GM12878 (cell line): ENCODE measurements at regions not wholly inside any gene's neighbourhood (a gene's known extent, or its start where the extent isn't known, plus 50 kb on each side); places are given as distances from the start of the nearest gene placed in this dataset.
"Not testable (repeated sequence)": the region's sequence is repeated elsewhere in the genome, so short reads cannot be mapped to it uniquely, and the experiment has no call there.

Source experiments
- ATAC-seq: fragments of 200-7000 bp; cut with Tn5 transposase; 3 replicates; pipeline ENCODE4 v1.9.1; 2020; ENCODE audit warnings: mild to moderate bottlenecking, moderate library complexity
- BruUV-seq: library from RNA; stranded (reverse); fragments of 400-500 nt; replicated peaks from 2 replicates; lab custom pipeline; 2021; lab: Mats Ljungman, UMichigan
- CTCF ChIA-PET: fragments of 300-600 bp; sonication (Branson Sonifier 250); formaldehyde crosslinking; extraction: SDS; loops from one replicate; lab custom pipeline; 2021; ENCODE audit warnings: inconsistent platforms; lab: Yijun Ruan, JAX
- POLR2A ChIA-PET: fragments of 350-600 bp; formaldehyde crosslinking; extraction: SDS; loops from one replicate; lab custom pipeline; 2021; ENCODE audit warnings: inconsistent platforms; lab: Charles Lee
- RAD21 ChIA-PET: fragments of 300-600 bp; sonication (Branson Sonifier 250); formaldehyde crosslinking; loops from one replicate; lab custom pipeline; 2023; ENCODE audit warnings: antibody characterized with exemption; ENCODE audit not compliant: unreplicated experiment; lab: Charles Lee
- SMC1A ChIA-PET: fragments of 300-600 bp; sonication (Branson Sonifier 250); formaldehyde crosslinking; loops from one replicate; lab custom pipeline; 2023; ENCODE audit not compliant: unreplicated experiment, uncharacterized antibody; lab: Charles Lee
- DNase-seq: peaks from one replicate; pipeline ENCODE4 v3.0.0-alpha.2; 2011; ENCODE audit warnings: low read depth, low spot score
- FAIRE-seq: peaks from 3 replicates; lab custom pipeline; 2011; peaks lifted over from hg19 to GRCh38; lab: Jason Lieb, UNC
- H2AFZ ChIP-seq: 2 replicates; pipeline ENCODE4 v1.6.0; 2011; ENCODE audit warnings: low read depth, low read length, control low read depth; ENCODE audit not compliant: control insufficient read depth
- H3K27ac ChIP-seq: 2 replicates; pipeline ENCODE4 v1.5.1; 2011; ENCODE audit warnings: control low read depth; ENCODE audit not compliant: control insufficient read depth, insufficient read depth
- H3K27me3 ChIP-seq, 2 experiments: replicated peaks in 1 of 2; 2 replicates each; pipeline versions ENCODE4 v1.6.0 to v1.6.1; 2011; ENCODE audit warnings: low read length in 1 of 2; ENCODE audit not compliant: control insufficient read depth in 2 of 2, insufficient read depth in 2 of 2
- H3K36me3 ChIP-seq, 2 experiments: 2 replicates each; pipeline ENCODE4 v1.5.1; 2011; ENCODE audit warnings: low read length in 1 of 2; ENCODE audit not compliant: control insufficient read depth in 2 of 2, insufficient read depth in 2 of 2
- H3K4me1 ChIP-seq: 2 replicates; pipeline ENCODE4 v1.6.1; 2011; ENCODE audit warnings: mild to moderate bottlenecking, low read length, moderate library complexity, mixed read lengths; ENCODE audit not compliant: control insufficient read depth, insufficient read depth
- H3K4me2 ChIP-seq: 2 replicates; pipeline ENCODE4 v1.6.0; 2011; ENCODE audit warnings: control low read depth; ENCODE audit not compliant: control insufficient read depth, insufficient read depth
- H3K4me3 ChIP-seq: fragments of 200-600 bp; sonication (generic); 2 replicates; pipeline ENCODE4 v1.5.1; 2016
- H3K79me2 ChIP-seq: 2 replicates; pipeline ENCODE4 v1.6.0; 2011; ENCODE audit warnings: low read length; ENCODE audit not compliant: control insufficient read depth, insufficient read depth
- H3K9ac ChIP-seq: 2 replicates; pipeline ENCODE4 v1.8.0; 2011; ENCODE audit warnings: low read length, control low read depth, mixed read lengths; ENCODE audit not compliant: control insufficient read depth, insufficient read depth
- H3K9me3 ChIP-seq: replicated peaks from 3 replicates; pipeline ENCODE4 v1.5.1; 2011; ENCODE audit warnings: mild to moderate bottlenecking, low read length; ENCODE audit not compliant: control insufficient read depth, insufficient read depth
- H4K20me1 ChIP-seq: 2 replicates; pipeline ENCODE4 v1.6.0; 2011; ENCODE audit not compliant: control insufficient read depth, insufficient read depth
- WGBS: methylation state at CpG from one replicate; pipeline ENCODE4 v1.1.6; 2016; ENCODE audit warnings: low lambda C conversion rate; ENCODE audit not compliant: insufficient replicate concordance, insufficient coverage; ENCODE audit errors: missing lambda C conversion rate; 5-methylcytosine and 5-hydroxymethylcytosine counted together
- in situ Hi-C: fragments of 300-500 bp; cut with MboI; formaldehyde crosslinking; loops from 9 replicates; pipeline ENCODE4 v1.14.3; 2018; ENCODE audit warnings: mixed read lengths
- intact Hi-C: fragments of 100-400 bp; cut with micrococcal nuclease; formaldehyde crosslinking; loops from one replicate; pipeline ENCODE4 v1.14.2; 2022; ENCODE audit not compliant: unreplicated experiment

DNA sequence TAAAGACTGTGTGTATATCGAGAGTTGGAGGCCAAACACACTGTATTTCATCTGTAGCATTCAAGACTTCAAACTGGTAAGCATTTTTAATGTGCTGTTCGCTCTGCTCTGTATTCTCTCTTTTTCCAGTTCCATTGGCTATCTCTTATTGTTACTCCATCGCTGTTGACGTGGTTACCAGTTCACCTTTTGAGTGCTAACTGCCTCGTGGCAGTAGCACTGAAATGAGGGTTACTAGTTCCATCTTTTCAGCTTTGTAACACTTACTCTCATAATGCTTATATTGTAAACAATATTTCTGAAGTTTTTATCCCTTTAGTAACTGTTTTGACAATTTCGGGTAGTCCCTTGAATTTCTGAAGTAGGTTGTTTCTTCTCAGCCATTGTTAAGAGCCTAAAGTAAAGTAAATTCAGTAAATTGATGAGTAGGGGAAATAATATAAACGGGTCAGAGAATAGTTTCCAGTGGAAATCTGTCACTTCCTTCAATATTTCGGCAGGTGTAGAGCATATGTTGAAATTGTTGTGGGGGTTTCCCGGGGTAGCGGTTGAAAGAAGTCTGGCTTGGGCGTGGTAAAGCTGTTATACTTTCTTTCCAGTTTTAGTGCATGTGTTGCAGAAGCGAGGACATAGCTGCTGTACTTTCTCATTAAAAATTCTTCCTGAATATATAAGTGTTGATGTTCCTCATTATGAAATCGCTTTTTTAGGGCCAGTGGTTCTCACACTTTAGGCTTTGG is 175.7 kb upstream of the GOLGA6L22 start:
- FAIRE-seq (peak; percentile 44), ATAC-seq (peak; percentile 69)
- H3K27ac ChIP-seq, SMC1A ChIA-PET, intact Hi-C loops, H3K9me3 ChIP-seq, H3K27me3 ChIP-seq, CTCF ChIA-PET, H4K20me1 ChIP-seq, H2AFZ ChIP-seq, H3K9ac ChIP-seq, DNase-seq, in situ Hi-C loops, H3K36me3 ChIP-seq, RAD21 ChIA-PET, H3K4me1 ChIP-seq, BruUV-seq, H3K4me2 ChIP-seq, H3K79me2 ChIP-seq, POLR2A ChIA-PET, H3K4me3 ChIP-seq: not testable (repeated sequence)
- 19% methylated on average over 13 of the region's 13 CpGs for WGBS

GRCh38 chr15:22284795-22285420 is 173.8 kb upstream of the GOLGA6L22 start:
- ATAC-seq, BruUV-seq, H3K27ac ChIP-seq, H3K4me1 ChIP-seq, intact Hi-C loops, H3K4me3 ChIP-seq, RAD21 ChIA-PET, H2AFZ ChIP-seq, H3K79me2 ChIP-seq, POLR2A ChIA-PET, H3K9ac ChIP-seq, SMC1A ChIA-PET, H3K27me3 ChIP-seq, in situ Hi-C loops, H3K4me2 ChIP-seq, FAIRE-seq, H3K36me3 ChIP-seq, CTCF ChIA-PET, DNase-seq, H3K9me3 ChIP-seq, H4K20me1 ChIP-seq: not testable (repeated sequence)
- 51% methylated on average over 3 of the region's 3 CpGs for WGBS

DNA sequence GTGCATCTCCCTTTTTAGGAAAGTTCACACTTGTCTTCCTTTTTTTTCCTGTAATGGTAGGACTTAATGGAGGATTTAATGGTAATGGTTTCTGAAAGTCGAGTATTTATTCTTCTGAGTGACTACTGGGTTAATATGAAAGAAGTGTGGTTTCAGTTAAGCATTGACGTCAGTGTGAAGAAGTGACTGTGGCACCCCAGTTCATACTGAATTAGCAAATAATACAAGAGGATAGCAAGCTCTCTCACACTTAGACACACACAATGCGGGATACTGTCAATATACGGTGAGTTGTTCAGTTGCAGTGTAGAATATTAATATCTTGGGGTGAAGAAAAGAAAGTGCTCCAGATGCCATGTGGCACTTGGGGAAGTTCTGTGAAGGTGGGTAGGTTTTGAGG is 167.6 kb upstream of the GOLGA6L22 start:
- POLR2A ChIA-PET, H2AFZ ChIP-seq, ATAC-seq, RAD21 ChIA-PET, H3K4me3 ChIP-seq, DNase-seq, in situ Hi-C loops, BruUV-seq, H3K9ac ChIP-seq, H4K20me1 ChIP-seq, H3K36me3 ChIP-seq, SMC1A ChIA-PET, intact Hi-C loops, FAIRE-seq, H3K27ac ChIP-seq, H3K4me2 ChIP-seq, H3K4me1 ChIP-seq, H3K79me2 ChIP-seq, H3K27me3 ChIP-seq, CTCF ChIA-PET, H3K9me3 ChIP-seq: not testable (repeated sequence)
- WGBS: 27% methylated on average over 4 of the region's 4 CpGs

DNA sequence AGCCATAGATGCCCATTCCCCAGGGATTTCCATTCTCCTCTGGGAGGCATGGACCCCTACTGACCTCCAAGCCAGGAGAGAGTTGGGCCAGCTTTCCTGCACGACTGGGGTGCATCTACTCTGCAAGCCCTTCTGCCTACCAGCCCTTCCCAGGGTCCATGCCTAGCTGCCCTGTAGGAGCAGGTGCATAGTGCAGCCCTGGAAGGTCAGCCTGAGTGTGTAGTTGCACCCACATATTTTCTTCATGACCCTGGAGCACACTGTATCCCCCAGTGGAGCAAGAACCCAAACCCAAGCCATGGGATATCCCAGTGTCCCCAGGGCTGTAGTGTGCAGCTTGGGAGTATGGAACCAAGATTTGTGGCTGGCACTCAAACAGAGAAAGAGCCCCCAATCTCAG is 155.6 kb upstream of the GOLGA6L22 start:
- in situ Hi-C loops, H3K4me2 ChIP-seq, POLR2A ChIA-PET, H3K4me1 ChIP-seq, SMC1A ChIA-PET, H3K9me3 ChIP-seq, H3K27ac ChIP-seq, H4K20me1 ChIP-seq, H3K4me3 ChIP-seq, H2AFZ ChIP-seq, BruUV-seq, H3K27me3 ChIP-seq, H3K36me3 ChIP-seq, DNase-seq, intact Hi-C loops, RAD21 ChIA-PET, CTCF ChIA-PET, FAIRE-seq, H3K9ac ChIP-seq, H3K79me2 ChIP-seq, ATAC-seq: not testable (repeated sequence)
- WGBS: no CpG with 5 or more reads among the region's 1 CpG
